Suppressor macrophage treated with lipopolysaccharide for 1 hour (primary cell): ENCODE measurements at regions not wholly inside any gene's neighbourhood (a gene's known extent, or its start where the extent isn't known, plus 50 kb on each side); places are given as distances from the start of the nearest gene placed in this dataset.

Experiments used
- DNase-seq, 3 donors: peaks; one replicate each; pipeline ENCODE4 v3.0.0-alpha.2; 2020 to 2022

GRCh38 chr2:7906431-7906830 lies 775.4 kb upstream of the ID2 start:
- no peak for DNase-seq

- no peak for DNase-seq
These were observed 774.8 kb upstream of the ID2 start for GRCh38 chr2:7907041-7907440.

DNA sequence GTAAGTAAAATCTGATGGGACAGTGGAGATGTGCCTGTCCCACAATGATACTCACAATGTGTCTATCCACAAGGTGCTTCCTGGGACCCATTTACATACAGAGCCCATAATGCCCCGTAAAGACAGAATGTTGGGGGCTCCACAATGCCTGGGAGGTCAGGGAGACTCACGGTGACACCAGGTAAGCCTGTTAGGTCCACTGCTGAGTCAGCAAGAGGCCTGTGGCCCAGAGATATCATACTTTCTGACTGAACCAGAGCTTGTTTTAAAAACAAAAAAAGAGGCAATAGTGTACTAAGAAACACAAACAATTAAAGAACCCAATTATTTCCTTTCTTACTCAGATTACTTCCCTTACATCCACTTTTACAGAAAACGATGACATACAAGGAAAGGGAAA lies 771.1 kb upstream of the ID2 start:
- no peak for DNase-seq

- DNase-seq, result no peak
These were observed 770.7 kb upstream of the ID2 start for GRCh38 chr2:7911196-7911595.

DNA sequence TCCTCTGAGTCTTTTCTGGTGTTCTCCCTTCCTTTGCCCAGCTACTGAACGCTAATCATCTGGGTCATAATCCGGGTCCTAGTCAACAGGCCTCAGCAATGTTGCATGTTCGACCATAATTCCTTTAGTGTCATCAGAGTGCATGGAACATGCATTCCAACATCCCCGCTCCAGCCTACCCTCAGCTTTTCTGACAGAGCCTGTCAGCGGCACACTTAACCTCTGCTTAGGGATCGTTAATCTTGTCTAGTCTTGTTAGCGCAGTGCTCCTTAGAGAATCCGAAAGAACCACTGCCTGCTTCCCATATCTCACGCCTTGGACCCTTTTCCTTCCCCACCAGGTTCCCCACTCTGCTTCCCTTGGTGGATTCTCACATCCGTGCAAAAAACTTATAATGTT lies 767.9 kb upstream of the ID2 start:
- DNase-seq, result no peak

DNA sequence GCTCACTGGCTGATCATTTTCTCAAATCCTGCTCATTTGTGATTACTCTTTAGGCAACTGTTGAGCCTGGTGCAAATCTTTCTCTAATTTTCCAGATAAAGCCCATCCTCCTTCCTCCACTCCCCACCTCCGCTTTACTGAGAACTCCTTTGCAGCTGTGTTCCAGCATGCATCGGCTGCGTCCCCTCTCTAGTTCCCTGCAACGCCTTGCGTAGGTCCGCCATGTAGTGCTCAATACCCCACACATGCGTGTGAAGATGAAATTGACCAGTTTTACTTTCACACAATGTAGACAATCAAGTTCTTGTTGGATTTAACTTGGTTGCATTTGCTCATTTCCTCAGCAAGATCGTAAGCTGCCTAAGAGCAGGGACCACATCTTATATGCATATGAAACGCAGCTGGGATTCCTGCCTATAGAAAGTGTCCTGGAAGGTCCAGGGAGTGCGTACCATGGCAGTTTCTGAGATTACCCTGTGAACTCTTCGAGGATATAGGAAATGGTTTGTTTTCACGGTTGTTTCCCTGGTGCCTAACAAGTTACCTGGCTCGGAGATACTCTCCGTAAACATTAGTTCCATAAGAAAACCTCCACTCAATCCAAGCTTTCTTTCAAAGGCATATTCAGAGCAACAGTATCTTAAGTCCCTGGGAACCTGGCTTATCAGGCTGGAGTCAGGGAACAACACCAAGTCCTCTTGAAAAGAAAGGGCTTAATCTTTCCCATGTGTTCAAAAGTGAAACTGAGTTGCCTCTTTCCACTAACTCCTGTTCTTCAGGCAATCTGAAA lies 766.4 kb upstream of the ID2 start:
- DNase-seq, result no peak

GRCh38 chr2:7916670-7917069 lies 765.2 kb upstream of the ID2 start:
- no peak for DNase-seq

DNA sequence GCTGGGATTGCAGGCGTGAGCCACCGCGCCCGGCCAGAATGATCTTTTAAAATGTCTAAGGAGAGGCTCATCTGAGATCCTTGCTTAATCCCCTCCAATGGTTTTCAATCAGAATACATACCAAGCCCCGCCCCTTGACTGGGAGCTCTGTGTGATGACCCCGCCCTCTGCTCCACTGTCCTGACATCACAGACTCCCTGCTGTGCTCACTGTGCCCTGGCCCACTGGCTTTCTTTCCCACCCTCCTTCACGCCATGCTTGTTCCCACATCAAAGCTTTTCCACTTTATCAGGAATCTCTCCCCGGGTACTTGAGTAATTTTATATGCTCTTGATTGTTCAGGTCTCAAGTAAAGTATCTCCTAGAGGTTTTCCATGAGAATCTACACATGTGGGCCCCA lies 762.3 kb upstream of the ID2 start:
- DNase-seq, result no peak

- DNase-seq, result no peak
These were observed 757.7 kb upstream of the ID2 start for GRCh38 chr2:7924023-7924762.

DNA sequence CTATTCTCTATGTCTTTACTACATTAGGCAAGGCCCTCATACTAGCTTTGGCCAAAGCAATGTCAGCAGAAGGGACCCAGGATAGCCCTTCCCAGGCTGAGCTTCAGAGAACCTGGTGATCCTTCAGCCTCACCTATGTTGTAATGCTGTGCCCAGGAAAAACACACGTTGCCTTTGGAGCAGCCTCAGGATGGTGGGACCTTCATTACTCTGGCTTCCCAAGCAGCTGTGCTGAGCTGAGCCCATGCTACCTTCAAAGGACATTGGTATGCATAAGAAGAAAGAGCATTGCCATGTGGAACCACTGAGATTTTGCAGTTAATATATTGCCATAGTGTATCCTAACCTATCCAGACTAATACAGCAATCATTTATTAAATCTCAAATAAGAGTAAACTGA lies 756.4 kb upstream of the ID2 start:
- no peak for DNase-seq

- DNase-seq, result no peak
These were observed 754.2 kb upstream of the ID2 start for GRCh38 chr2:7927691-7928090.

GRCh38 chr2:7929281-7929680 lies 752.6 kb upstream of the ID2 start:
- no peak for DNase-seq

DNA sequence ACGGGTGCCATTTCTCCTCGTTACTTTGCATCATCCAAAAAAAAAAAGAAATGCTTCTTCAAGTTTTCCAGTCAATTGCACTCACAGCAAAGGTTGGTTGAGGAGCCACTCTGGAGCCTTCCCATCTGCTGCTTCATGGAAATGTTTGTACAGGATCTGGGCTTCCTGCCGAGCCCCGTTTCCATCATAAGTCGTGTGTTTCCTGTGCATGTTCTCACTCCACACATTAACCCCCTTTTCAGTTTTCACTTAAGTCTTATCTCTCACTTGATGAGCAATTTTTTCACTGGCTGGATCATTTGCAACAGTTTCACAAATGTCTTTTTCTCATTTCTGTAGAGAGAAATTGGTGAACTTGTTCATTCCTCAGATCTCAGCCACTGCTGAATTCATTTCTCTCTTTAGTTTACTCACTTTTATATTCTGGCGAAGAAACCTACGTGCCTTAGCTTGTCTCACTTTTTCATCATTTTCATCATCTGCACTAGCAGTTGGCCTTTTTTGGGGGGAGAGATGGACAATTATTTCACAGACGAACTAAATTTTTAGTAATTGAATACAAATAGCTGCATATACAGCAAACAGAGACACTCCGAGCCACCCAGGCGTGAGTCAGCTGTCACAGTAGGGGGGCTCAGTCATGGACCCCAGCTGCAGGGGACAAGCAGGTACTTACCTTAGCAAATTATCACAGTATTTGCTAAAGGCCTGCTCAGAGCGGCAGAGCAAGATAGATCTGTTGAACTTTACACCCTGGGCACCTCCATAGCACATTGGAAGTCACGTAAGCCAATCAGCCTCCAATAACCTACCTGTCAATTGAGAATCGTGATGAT lies 750.8 kb upstream of the ID2 start:
- no peak for DNase-seq

GRCh38 chr2:7931808-7932207 lies 750.0 kb upstream of the ID2 start:
- peak; percentile 18 to 20 (median 19) for DNase-seq

GRCh38 chr2:7933672-7934071 lies 748.2 kb upstream of the ID2 start:
- no peak for DNase-seq

DNA sequence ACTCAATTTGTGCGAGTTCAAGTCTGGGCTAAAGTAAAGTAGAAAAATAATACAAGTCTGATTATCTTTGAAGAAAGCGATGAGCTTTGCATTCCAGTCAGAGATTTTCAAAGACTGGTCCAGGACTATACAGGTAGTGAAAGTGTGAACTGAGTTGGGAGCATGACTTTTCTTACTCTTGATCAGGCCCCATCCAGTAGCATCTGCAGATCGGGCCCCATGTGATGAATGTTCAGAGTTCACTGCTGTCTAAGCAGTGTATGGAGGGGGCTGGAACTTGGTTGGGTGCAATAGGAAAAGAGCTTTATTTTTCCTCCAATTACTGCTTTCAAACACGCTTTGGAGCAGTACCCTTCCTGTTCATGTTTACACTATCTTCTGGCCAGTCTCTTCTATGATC lies 747.4 kb upstream of the ID2 start:
- no peak for DNase-seq

- no peak for DNase-seq
These were observed 744.8 kb upstream of the ID2 start for GRCh38 chr2:7937082-7937481.

- DNase-seq, result no peak
These were observed 741.1 kb upstream of the ID2 start for GRCh38 chr2:7940723-7941122.

GRCh38 chr2:7943446-7943845 lies 738.4 kb upstream of the ID2 start:
- no peak for DNase-seq

DNA sequence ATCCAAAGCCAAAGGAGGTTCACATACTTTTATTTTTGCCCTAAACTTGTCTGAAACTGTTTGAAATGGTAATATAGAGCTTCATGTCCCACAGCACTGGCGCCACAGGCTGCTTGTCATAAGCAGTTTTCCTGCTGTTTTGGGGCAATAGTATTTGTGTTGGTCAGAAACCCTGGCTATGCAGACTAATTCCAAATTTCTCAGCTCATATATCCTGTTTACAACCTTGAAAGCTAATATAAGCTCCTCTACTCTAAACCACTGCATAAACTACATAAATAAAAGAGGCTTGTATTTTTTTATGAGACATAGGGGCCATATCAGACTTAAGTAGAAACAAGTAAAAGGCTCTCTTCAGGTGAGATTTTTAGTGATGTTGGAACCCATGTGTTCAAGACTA lies 736.8 kb upstream of the ID2 start:
- no peak for DNase-seq

GRCh38 chr2:7950035-7950612 lies 731.7 kb upstream of the ID2 start:
- no peak for DNase-seq

GRCh38 chr2:7951001-7951400 lies 730.9 kb upstream of the ID2 start:
- DNase-seq, result no peak

DNA sequence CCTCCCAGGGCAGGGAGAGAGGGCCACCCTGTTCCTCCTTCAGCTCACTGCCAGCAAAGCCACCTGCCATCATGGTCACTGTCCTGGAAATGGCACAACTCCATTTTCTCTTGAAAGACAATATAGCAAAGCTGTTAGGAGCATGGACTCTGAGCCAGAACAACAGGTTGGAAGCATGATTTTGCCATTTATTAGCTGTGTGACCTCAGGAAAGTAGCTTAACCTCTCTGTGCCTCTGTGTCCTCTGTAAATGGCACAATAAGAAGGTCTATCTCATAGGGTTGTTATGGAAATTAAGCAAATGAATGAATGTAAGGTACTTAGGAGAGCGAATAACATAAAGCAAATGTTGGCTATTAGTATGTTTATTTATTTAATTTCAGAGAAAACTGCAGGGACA lies 730.4 kb upstream of the ID2 start:
- DNase-seq, result no peak
